HUES64 (cell line): ENCODE measurements at regions not wholly inside any gene's neighbourhood (a gene's known extent, or its start where the extent isn't known, plus 50 kb on each side); places are given as distances from the start of the nearest gene placed in this dataset.
"Not testable (repeated sequence)": the region's sequence is repeated elsewhere in the genome, so short reads cannot be mapped to it uniquely, and the experiment has no call there.

Experiments used
- H3K27ac ChIP-seq: 2 replicates; pipeline ENCODE4 v1.7.0; 2013; ENCODE audit warnings: low read depth, low read length, inconsistent platforms
- H3K27me3 ChIP-seq: 2 replicates; pipeline ENCODE4 v1.6.1; 2013; ENCODE audit warnings: mild to moderate bottlenecking, low read length; ENCODE audit not compliant: insufficient read depth
- H3K36me3 ChIP-seq: 2 replicates; pipeline ENCODE4 v1.6.1; 2013; ENCODE audit warnings: mild to moderate bottlenecking, low read length; ENCODE audit not compliant: insufficient read depth
- H3K4me1 ChIP-seq: 2 replicates; pipeline ENCODE4 v1.6.1; 2013; ENCODE audit warnings: mild to moderate bottlenecking, low read length, moderate library complexity; ENCODE audit not compliant: insufficient read depth
- H3K4me3 ChIP-seq: 2 replicates; pipeline ENCODE4 v1.5.1; 2013; ENCODE audit warnings: mild to moderate bottlenecking, low read length, moderate library complexity
- H3K9ac ChIP-seq: 2 replicates; pipeline ENCODE4 v1.6.1; 2013; ENCODE audit warnings: mild to moderate bottlenecking, low read depth, low read length
- H3K9me3 ChIP-seq: 2 replicates; pipeline ENCODE4 v1.6.1; 2013; ENCODE audit warnings: low read depth, low read length; ENCODE audit not compliant: insufficient read depth
- WGBS: fragments of 150-250, 120-280 bp; methylation state at CpG from one replicate; pipeline ENCODE4 v1.1.7; 2013; ENCODE audit warnings: missing lambda C conversion rate; 5-methylcytosine and 5-hydroxymethylcytosine counted together

DNA sequence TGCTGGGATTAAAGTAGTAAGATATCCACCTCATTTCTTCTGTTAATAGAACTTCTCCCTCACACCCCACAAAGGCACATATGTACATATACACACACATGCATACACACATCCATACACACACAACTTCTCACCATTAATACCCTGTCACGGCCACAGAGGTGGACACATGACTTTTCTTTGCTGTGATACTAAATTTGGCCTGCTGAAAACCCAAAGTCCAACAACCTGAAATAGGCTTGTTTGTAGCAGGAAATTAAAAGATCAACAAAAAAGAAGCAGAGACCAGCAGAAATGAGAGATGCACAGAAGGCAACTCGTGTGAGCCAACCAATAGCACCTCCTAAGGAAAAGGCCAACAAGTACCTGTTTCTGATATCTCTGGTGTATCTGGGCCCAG is 128.7 kb upstream of the PCGF5 start:
- no peaks in the 10 kb centered on the region for H3K36me3 ChIP-seq
- no peaks in the 10 kb centered on the region for H3K4me1 ChIP-seq
- no peaks in the 10 kb centered on the region for H3K27me3 ChIP-seq
- H3K9me3 ChIP-seq = peaks cover 21% of the 10 kb centered on the region
- no peak overlapping the region for H3K9ac ChIP-seq
- H3K27ac ChIP-seq = no peak overlapping the region
- WGBS = 93% methylated on average over 2 of the region's 2 CpGs
- H3K4me3 ChIP-seq = no peak overlapping the region

DNA sequence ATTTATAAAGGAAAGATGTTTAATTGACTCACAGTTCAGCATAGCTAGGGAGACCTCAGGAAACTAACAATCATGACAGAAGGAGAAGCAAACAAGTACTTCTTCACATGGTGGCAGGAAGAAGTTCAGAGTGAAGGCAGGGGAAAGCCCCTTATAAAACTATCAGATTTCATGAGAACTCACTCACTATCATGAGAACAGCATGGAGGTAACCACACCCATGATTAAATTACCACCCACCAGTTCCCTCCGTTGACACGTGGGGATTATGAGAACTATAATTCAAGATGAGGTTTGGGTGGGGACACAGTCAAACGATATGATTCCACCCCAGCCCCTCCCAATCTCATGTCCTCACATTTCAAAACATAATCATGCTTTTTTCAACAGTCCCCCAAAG is 124.2 kb upstream of the PCGF5 start:
- no peaks in the 10 kb centered on the region for H3K4me1 ChIP-seq
- H3K36me3 ChIP-seq = no peaks in the 10 kb centered on the region
- 99% methylated on average over 3 of the region's 3 CpGs for WGBS
- no peaks in the 10 kb centered on the region for H3K27me3 ChIP-seq
- H3K9me3 ChIP-seq = peaks cover 42% of the 10 kb centered on the region
- H3K9ac ChIP-seq = no peak overlapping the region
- H3K27ac ChIP-seq = no peak overlapping the region
- no peak overlapping the region for H3K4me3 ChIP-seq

DNA sequence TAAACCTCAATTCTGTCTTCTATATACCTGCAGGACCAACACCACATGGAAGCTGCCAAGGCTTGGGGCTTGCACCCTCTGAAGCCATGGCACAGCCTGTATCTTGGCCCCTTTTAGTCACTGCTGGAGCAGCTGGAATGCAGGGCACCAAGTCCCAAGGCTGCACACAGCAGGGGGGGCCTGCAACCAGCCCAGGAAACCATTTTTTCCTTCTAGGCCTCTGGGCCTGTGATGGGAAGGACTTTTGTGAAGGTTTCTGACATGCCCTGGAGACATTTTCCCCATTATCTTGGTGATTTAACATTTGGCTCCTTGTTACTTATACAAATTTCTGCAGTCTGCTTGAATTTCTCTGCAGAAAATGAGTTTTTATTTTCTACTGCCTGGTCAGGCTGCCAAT is 123.2 kb upstream of the PCGF5 start:
- Histone ChIP-seq H3K4me3 (no peak overlapping the region), H3K9me3 (peaks cover 42% of the 10 kb centered on the region)

DNA sequence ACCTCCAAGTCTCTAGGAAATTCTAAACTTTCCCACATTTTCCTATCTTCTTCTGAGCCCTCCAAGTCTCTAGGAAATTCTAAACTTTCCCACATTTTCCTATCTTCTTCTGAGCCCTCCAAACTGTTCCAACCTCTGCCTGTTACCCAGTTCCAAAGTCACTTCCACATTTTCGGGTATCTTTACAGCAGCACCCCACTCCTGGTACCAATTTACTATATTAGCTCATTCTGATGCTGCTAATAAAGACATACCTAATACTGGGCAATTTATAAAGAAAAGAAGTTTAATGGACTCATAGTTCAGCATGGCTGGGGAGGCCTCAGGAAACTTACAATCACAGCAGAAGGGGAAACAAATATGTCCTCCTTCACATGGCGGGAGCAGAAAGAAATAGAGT is 122.4 kb upstream of the PCGF5 start:
- 100% methylated on average over 2 of the region's 2 CpGs for WGBS
- H3K4me3 ChIP-seq, H3K27me3 ChIP-seq, H3K4me1 ChIP-seq, H3K36me3 ChIP-seq, H3K9ac ChIP-seq, H3K27ac ChIP-seq: not testable (repeated sequence)
- H3K9me3 ChIP-seq = peaks cover 36% of the 10 kb centered on the region

More for the DNA sequence above, 123.2 kb upstream of the PCGF5 start:
- Histone ChIP-seq H3K4me1 (no peaks in the 10 kb centered on the region), H3K36me3 (no peaks in the 10 kb centered on the region), H3K27ac (no peak overlapping the region), H3K9ac (no peak overlapping the region), H3K27me3 (no peaks in the 10 kb centered on the region)

DNA sequence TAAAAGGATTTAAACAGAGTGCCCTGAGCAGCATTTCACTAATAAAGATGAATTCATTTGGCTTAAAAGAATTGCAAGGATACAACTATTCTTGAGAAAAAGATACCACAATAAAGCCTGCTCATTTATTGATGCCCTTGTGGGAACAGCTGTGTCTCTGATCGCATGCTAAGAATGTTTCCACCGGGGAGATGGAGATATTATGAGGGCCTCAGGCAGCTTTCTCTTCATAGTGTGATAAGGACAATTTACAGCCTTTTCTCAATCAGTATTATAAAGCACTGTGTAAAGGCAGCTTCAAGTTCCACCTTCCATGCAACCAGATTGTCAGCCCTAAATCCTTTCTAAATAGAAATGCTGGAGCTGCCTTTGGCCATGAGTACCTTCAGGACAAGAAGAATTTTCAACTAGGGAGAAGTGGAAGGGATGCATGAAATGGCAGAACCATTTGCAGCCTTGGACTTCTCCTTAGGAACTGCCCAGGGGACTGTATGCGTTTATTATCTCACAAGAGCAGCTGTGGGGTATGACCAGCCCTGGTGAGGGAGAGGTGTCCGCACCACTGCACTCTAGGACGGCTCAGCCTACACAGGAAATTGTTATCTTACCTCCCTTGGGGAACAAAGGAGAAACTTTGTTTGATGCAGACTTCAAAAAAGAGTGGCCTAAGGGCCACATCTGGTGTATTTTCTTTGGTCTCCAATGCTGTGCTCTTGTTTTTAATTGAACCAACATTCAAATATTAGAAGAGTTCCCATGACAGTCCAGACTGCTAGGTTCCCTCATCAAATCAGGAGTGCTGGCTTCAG is 116.9 kb upstream of the PCGF5 start:
- H3K9me3 ChIP-seq = peaks cover 5% of the 10 kb centered on the region; the same call in 1 of the 2 replicates
- no peaks in the 10 kb centered on the region for H3K27me3 ChIP-seq
- H3K4me1 ChIP-seq = no peaks in the 10 kb centered on the region
- 81% methylated on average over 5 of the region's 5 CpGs for WGBS
- no peak overlapping the region for H3K4me3 ChIP-seq
- no peaks in the 10 kb centered on the region for H3K36me3 ChIP-seq
- no peak overlapping the region for H3K27ac ChIP-seq
- no peak overlapping the region for H3K9ac ChIP-seq

DNA sequence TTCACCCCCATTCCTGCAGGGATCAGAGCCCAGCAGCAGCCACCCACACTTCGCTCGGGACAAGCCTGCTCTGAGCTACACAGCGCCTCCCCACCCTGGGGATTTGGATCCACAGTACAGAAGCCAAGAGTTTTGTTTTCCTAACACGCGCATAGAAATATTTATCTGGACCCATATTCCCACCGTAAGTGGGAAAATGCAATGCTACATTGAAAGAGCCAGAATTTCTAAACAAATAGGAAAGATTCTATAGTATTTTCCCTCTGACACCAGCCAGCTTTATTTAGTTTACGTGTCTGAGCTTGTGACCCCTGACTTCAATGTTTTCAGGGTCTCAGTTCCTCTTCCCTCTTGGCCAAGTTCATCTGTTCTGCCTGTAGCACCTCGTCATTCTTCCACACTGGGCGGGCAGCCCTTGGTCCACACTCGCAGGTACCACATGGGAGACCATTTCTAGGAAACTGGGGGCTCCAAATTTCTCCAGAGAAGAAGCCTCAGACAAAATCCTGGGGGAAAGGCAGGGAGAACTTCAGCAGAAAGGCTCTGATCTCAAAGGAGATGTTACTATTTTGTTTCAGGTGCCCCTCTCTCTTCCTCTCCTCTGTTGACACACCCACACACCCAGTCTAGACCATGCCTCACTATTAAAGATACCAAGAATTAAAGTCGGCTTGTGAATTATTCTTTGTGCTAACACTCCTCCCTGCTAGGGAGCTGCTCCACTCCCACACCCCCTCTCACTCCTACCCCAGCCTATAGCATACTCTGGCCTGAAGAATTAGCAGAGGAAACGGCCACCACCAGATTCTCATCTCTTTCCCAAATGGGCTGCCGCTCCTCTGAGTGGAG is 116.0 kb upstream of the PCGF5 start:
- Histone ChIP-seq H3K36me3 (no peaks in the 10 kb centered on the region), H3K27me3 (no peaks in the 10 kb centered on the region), H3K9ac (no peak overlapping the region), H3K4me3 (no peak overlapping the region), H3K27ac (no peak overlapping the region), H3K4me1 (no peaks in the 10 kb centered on the region), H3K9me3 (no peaks in the 10 kb centered on the region)
- 87% methylated on average over 13 of the region's 13 CpGs for WGBS

DNA sequence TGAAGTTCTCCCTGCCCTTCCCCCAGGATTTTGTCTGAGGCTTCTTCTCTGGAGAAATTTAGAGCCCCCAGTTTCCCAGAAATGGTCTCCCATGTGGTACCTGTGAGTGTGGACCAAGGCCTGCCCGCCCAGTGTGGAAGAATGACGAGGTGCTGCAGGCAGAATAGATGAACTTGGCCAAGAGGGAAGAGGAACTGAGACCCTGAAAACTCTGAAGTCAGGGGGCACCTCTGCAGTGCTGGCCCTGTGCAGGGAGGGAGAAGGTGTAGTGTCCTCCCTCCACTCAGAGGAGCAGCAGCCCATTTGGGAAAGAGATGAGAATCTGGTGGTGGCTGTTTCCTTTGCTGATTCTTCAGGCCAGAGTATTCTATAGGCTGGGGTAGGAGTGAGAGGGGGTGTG is 115.2 kb upstream of the PCGF5 start:
- Histone ChIP-seq H3K9ac (no peak overlapping the region), H3K4me3 (no peak overlapping the region), H3K27ac (no peak overlapping the region), H3K9me3 (no peaks in the 10 kb centered on the region), H3K36me3 (no peaks in the 10 kb centered on the region), H3K4me1 (no peaks in the 10 kb centered on the region), H3K27me3 (no peaks in the 10 kb centered on the region)
- WGBS = 88% methylated on average over 2 of the region's 2 CpGs

DNA sequence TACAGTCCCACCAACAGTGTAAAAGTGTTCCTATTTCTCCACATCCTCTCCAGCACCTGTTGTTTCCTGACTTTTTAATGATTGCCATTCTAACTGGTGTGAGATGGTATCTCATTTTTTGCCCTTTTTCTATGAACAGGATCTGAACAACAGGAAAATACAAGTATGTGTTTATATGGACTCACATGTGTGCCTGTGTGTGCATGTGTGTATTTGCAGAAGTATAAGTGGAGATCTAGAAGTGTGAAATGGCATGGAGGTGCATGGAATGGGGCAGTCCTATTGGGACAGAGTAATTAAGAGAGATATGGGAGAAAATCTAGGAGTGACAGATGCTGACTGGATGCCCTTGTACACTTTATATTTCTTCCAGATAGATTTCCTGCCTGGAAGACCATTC is 111.6 kb upstream of the PCGF5 start:
- Histone ChIP-seq H3K4me3 (no peak overlapping the region), H3K27me3 (no peaks in the 10 kb centered on the region), H3K4me1 (no peaks in the 10 kb centered on the region), H3K9ac (no peak overlapping the region), H3K9me3 (no peaks in the 10 kb centered on the region), H3K36me3 (no peaks in the 10 kb centered on the region), H3K27ac (no peak overlapping the region)

DNA sequence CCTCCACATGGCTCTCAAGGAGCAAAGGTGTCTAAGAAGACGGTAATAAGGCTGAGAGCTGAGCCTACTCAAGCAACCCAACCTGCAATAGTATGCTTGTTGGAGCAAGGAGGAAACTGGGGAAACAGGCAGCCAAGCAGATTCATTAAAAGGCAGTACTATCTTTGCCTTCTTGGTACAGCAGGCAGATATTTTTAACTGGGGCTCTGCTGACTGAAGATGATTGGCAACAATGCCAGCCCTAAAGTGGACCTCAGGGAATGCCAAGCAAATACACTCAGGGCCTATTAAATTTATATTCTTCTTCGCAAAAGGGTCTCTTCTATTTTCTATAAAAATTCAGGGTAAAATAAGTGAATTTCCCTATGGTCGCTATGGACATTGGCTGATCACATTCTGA is 109.4 kb upstream of the PCGF5 start:
- Histone ChIP-seq H3K9me3 (no peaks in the 10 kb centered on the region), H3K36me3 (no peaks in the 10 kb centered on the region), H3K27me3 (no peaks in the 10 kb centered on the region), H3K4me1 (no peaks in the 10 kb centered on the region), H3K27ac (no peak overlapping the region), H3K4me3 (no peak overlapping the region), H3K9ac (no peak overlapping the region)
- WGBS = 87% methylated on average over 3 of the region's 3 CpGs

DNA sequence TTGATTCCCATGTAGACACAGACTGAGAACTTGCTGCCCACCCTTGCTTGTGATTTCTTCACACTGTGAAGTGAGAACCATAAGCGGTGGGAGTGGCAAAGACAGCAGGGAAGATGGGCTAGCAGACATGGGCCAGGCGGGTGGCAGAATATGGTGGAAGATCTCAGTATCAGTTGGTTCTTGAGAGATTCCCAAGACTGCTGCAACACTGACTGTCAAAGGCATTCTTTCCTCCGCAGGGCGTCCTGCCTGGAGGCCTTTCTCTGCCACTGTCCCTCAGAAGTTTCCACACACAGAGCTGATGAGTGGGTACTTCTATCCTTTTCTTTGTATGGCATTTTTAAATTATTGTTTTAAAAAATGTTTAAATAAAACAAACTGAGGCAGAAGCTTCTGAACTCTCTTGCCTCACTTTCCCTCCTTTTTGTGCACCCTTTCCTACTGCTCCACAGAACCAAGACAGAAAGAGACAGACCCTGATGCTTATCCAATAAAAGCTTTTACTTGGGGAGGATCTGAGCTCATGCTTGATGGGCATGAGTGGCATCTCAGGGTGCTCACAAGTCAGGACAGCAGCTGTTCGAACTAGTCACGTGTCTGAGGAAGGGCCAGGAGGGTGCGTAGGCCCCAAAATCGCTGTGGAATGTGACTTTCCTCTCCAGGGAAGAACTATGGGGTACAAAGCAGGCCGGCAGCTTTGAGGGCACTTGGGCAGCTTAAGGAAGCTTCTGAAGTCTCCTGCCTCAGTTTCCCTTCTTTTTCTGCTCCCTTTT is 104.7 kb upstream of the PCGF5 start:
- no peaks in the 10 kb centered on the region for H3K9me3 ChIP-seq
- H3K27me3 ChIP-seq = no peaks in the 10 kb centered on the region
- H3K4me3 ChIP-seq = no peak overlapping the region
- H3K27ac ChIP-seq = no peak overlapping the region
- no peak overlapping the region for H3K9ac ChIP-seq
- 92% methylated on average over 9 of the region's 9 CpGs for WGBS
- no peaks in the 10 kb centered on the region for H3K36me3 ChIP-seq
- no peaks in the 10 kb centered on the region for H3K4me1 ChIP-seq

DNA sequence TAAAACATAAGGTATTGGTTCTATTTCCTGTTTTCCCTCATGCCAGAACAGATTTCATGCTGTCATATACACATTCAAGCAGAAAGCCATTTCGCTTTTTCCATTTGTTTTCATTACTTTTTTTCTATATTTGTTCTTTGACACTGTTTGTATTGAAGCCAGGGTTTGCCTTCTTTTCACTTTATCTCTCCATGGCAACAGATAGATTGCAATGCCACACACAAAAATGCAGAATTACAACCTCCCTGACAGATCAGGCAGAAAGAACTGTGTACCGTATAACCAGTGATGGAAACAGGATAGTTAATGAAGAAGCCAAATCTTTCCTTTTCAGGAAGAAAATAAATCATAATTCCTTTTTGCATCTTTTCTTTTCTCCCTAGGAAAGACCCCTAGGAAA is 103.0 kb upstream of the PCGF5 start:
- 97% methylated on average over 2 of the region's 2 CpGs for WGBS
- Histone ChIP-seq H3K4me3 (no peak overlapping the region), H3K4me1 (no peaks in the 10 kb centered on the region), H3K36me3 (no peaks in the 10 kb centered on the region), H3K9ac (no peak overlapping the region), H3K27me3 (no peaks in the 10 kb centered on the region), H3K27ac (no peak overlapping the region), H3K9me3 (no peaks in the 10 kb centered on the region)
